Common myeloid progenitor, CD34-positive (primary cell): ENCODE measurements at regions not wholly inside any gene's neighbourhood (a gene's known extent, or its start where the extent isn't known, plus 50 kb on each side); places are given as distances from the start of the nearest gene placed in this dataset.
A peak's percentile ranks its signal among the peaks of the same experiment; 100 is the strongest.

Source experiments
- CTCF ChIA-PET: fragments of 350-600 bp; sonication (Branson Sonifier 250); formaldehyde crosslinking; loops from one replicate; lab custom pipeline; 2021; ENCODE audit warnings: antibody characterized with exemption; lab: Charles Lee
- POLR2A ChIA-PET: fragments of 350-600 bp; sonication (Branson Sonifier 250); formaldehyde crosslinking; loops from one replicate; lab custom pipeline; 2021; ENCODE audit warnings: antibody characterized with exemption; lab: Charles Lee
- DNase-seq, 3 donors: peaks; one replicate each; pipeline versions ENCODE4 v3.0.0 to v3.0.0-alpha.2; 2013
- H3K27ac ChIP-seq, 2 experiments: 1 replicate in 1 of 2; 2 replicates in 1 of 2; pipeline ENCODE4 v1.7.0; 2013; ENCODE audit warnings: inconsistent platforms in 2 of 2, low read length in 2 of 2, mild to moderate bottlenecking in 2 of 2, low read depth in 1 of 2, moderate library complexity in 1 of 2; ENCODE audit not compliant: severe bottlenecking in 2 of 2, insufficient read depth in 1 of 2, poor library complexity in 1 of 2
- H3K27me3 ChIP-seq, 5 experiments: replicated peaks in 2 of 5; 1 replicate in 3 of 5; 2 replicates in 2 of 5; pipeline versions ENCODE4 v1.6.1 to v1.7.0; 2013; ENCODE audit warnings: low read length in 4 of 5, mild to moderate bottlenecking in 2 of 5, moderate library complexity in 2 of 5, inconsistent platforms in 1 of 5; ENCODE audit not compliant: insufficient read depth in 5 of 5, control insufficient read depth in 4 of 5
- H3K36me3 ChIP-seq, 4 experiments: 1 replicate in 2 of 4; 2 replicates in 2 of 4; pipeline versions ENCODE4 v1.6.1 to v1.7.0; 2013; ENCODE audit warnings: low read length in 3 of 4, control low read depth in 1 of 4, mild to moderate bottlenecking in 1 of 4; ENCODE audit not compliant: control insufficient read depth in 4 of 4, insufficient read depth in 4 of 4
- H3K4me1 ChIP-seq, 4 experiments: 1 replicate in 3 of 4; 2 replicates in 1 of 4; pipeline versions ENCODE4 v1.6.1 to v1.7.1; 2013; ENCODE audit warnings: low read length in 3 of 4, mild to moderate bottlenecking in 3 of 4, control low read depth in 1 of 4, inconsistent platforms in 1 of 4, moderate library complexity in 1 of 4; ENCODE audit not compliant: control insufficient read depth in 4 of 4, insufficient read depth in 4 of 4; ENCODE audit errors: control extremely low read depth in 1 of 4
- H3K4me3 ChIP-seq, 7 experiments: 1 replicate in 4 of 7; 2 replicates in 3 of 7; pipeline versions ENCODE4 v1.5.1 to v1.7.0; 2013; ENCODE audit warnings: mild to moderate bottlenecking in 7 of 7, low read length in 6 of 7, moderate library complexity in 6 of 7, inconsistent platforms in 2 of 7, low read depth in 2 of 7, control low read depth in 1 of 7; ENCODE audit not compliant: insufficient read depth in 4 of 7, control insufficient read depth in 1 of 7; ENCODE audit errors: extremely low read depth in 1 of 7
- H3K9me3 ChIP-seq, 5 experiments: 1 replicate in 4 of 5; 2 replicates in 1 of 5; pipeline versions ENCODE4 v1.6.1 to v1.7.1; 2013; ENCODE audit warnings: low read length in 4 of 5, mild to moderate bottlenecking in 2 of 5, inconsistent platforms in 1 of 5, low read depth in 1 of 5, moderate library complexity in 1 of 5; ENCODE audit not compliant: control insufficient read depth in 4 of 5, insufficient read depth in 2 of 5; ENCODE audit errors: control extremely low read depth in 1 of 5
- WGBS: methylation state at CpG from one replicate; pipeline ENCODE4 v1.1.5; 2013; ENCODE audit not compliant: insufficient coverage; 5-methylcytosine and 5-hydroxymethylcytosine counted together

DNA sequence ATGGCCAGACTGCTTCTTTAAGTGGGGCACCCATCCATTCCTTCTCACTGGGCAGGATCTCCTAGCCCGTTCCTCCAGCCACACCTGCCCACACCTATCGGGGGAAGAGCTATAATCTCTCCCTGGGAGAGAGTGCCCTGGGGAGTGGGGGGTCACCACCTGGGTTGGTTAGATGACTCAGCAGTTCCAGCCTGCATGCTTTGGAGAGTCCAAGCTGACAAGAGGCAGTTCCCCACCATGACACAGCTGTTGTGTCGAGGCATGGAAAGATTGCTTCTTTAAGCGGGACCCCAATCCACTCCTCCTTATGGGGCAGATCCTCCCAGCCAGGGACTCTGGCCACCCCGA is 52.6 kb upstream of the PPFIA2 start:
- no peaks in the 10 kb centered on the region for H3K36me3 ChIP-seq
- peak in 1 of 3 donors; percentile 8 for DNase-seq
- peaks cover 0 to 4% (median 0%) of the 10 kb centered on the region in 5 experiments for H3K27me3 ChIP-seq
- POLR2A ChIA-PET, result no interaction called here
- peaks cover 0 to 9% (median 0%) of the 10 kb centered on the region in 4 experiments for H3K4me1 ChIP-seq
- H3K9me3 ChIP-seq, result peaks cover 0 to 6% (median 0%) of the 10 kb centered on the region in 5 experiments
- H3K27ac ChIP-seq, result no peak overlapping the region
- WGBS, result 57% methylated on average over 3 of the region's 5 CpGs
- CTCF ChIA-PET, result interaction anchor here (1.3 kb wide), 1 partner anchor 17 kb away, joined by 3 read pairs; no protein-coding TSS in a partner anchor
- no peak overlapping the region for H3K4me3 ChIP-seq

DNA sequence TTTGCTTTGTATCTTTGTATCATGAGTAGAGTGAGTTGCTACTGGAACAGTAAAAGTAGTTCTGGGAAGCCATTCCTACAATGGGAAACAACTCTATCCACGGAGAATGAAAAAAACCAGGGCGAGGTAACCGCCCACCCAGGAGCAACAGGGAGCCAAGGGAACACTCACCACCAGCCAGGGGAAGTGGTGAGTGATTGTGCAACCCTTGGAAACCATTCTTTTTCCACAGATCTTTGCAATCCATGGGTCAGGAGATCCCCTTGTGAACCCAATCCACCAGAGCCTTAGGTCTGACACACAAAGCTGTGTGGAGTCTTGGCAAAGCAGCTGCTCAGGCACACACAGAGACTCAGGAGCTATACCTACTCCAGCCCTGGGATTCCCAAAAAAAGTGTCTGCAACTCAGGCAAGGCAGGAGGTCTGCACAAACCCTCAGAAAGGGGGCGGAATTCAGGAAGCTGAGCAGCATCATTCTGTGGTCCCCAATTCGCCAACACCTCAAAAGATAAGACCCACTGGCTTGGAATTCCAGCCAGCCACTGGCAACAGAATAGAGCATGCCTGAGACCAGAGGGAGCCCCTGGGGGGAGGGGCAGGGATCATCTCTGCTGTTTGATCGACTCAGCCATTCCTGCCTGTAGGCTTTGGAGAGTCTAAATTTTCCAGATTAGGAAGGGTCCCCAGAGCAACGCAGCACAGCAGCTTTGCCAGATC is 52.1 kb upstream of the PPFIA2 start:
- POLR2A ChIA-PET, result no interaction called here
- H3K9me3 ChIP-seq, result peaks cover 0 to 6% (median 0%) of the 10 kb centered on the region in 5 experiments
- H3K27me3 ChIP-seq, result peaks cover 0 to 4% (median 0%) of the 10 kb centered on the region in 5 experiments
- peaks cover 0 to 9% (median 0%) of the 10 kb centered on the region in 4 experiments for H3K4me1 ChIP-seq
- no peaks in the 10 kb centered on the region for H3K36me3 ChIP-seq
- WGBS, result 94% methylated on average over 5 of the region's 7 CpGs
- H3K4me3 ChIP-seq, result no peak overlapping the region
- CTCF ChIA-PET, result no interaction called here
- no peak for DNase-seq
- H3K27ac ChIP-seq, result no peak overlapping the region

DNA sequence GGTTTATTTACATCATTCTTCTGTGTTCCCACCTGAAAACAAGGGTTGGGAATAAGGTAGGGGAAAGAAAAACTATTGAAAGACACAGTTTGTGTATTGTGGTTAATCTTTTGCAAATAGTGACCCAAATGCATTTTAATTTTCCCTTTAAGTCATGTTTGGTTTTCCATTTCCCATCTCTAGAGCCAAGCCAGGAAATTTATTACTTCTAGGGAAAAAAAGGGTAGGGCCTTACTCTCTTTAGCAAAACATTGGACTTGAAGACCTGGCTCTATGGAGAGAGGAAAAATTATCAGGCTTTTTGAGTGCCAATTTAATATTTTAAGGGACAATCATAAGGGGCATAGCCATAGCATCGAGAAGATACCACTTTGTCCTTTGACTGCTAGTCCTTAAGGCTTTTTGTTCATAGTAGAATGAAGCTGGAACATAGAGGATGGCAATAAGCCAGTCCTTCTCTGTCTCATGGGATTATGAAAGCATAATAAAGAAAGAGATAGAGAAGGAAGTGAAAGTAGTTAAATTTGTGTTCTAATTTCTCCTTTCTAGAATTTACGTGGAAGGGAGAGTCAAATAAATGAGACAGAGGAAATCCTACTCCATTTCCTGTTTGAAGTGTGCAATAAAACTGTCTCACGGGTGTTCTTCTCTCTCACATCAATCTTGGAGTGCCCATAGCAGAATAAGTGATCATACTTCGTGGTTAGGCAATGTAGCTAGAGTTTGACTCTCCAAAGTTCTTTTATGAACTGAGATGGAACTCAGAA is 50.9 kb upstream of the PPFIA2 start:
- no peak overlapping the region for H3K27ac ChIP-seq
- DNase-seq, result peak in 2 of 3 donors; percentile 25 to 31
- H3K27me3 ChIP-seq, result peaks cover 0 to 4% (median 0%) of the 10 kb centered on the region in 5 experiments
- peaks cover 0 to 9% (median 0%) of the 10 kb centered on the region in 4 experiments for H3K4me1 ChIP-seq
- no peaks in the 10 kb centered on the region for H3K36me3 ChIP-seq
- WGBS, result 31% methylated on average over 4 of the region's 4 CpGs
- POLR2A ChIA-PET, result no interaction called here
- H3K4me3 ChIP-seq, result no peak overlapping the region
- CTCF ChIA-PET, result no interaction called here
- H3K9me3 ChIP-seq, result peaks cover 0 to 12% (median 3%) of the 10 kb centered on the region in 5 experiments

DNA sequence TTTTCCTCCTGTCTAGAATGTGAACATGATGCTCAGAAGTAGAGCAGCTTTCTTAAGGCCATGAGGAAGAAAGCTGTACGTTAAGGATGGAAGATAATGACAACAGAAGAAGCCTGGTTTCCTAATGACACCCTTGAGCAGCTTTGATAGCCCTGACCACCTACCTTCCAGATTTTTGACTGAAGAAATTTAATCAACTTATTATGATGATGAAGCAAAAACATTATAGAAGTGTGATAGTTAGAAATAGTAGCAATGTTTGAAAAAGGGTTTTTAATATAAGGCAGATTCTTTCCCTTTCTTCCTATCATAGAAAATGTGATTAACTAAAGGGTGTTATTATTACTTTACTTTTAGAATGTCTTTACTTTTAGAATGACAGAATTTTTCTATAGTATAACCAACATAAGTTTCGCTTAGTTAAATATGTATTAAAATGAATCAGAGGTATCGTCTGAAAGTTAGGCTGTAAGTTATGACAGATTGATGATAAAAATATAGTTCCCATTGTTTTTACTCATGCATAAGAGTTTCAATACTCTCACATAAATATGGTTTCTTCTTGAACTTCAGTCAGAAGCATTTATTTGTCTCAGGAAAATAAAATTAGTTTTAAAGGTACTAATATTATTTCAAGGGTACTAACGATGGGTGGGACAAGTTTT is 50.1 kb upstream of the PPFIA2 start:
- Histone ChIP-seq H3K4me3 (no peak overlapping the region), H3K4me1 (peaks cover 0 to 9% (median 0%) of the 10 kb centered on the region in 4 experiments), H3K36me3 (no peaks in the 10 kb centered on the region), H3K27ac (no peak overlapping the region), H3K9me3 (peaks cover 0 to 15% (median 3%) of the 10 kb centered on the region in 5 experiments), H3K27me3 (peaks cover 0 to 4% (median 0%) of the 10 kb centered on the region in 5 experiments)
- DNase-seq, result no peak
- ChIA-PET CTCF (no interaction called here), POLR2A (no interaction called here)
- no CpG with 5 or more reads among the region's 4 CpGs for WGBS
